Spinal cord (tissue), 9 donors: ENCODE measurements at regions not wholly inside any gene's neighbourhood (a gene's known extent, or its start where the extent isn't known, plus 50 kb on each side); places are given as distances from the start of the nearest gene placed in this dataset.
"Not testable (repeated sequence)": the region's sequence is repeated elsewhere in the genome, so short reads cannot be mapped to it uniquely, and the experiment has no call there.

Experiments
- DNase-seq, 6 donors: peaks; one replicate each; pipeline versions ENCODE4 v3.0.0 to v3.0.0-alpha.2; 2013 to 2015; ENCODE audit warnings: low spot score in 6 of 6, low read depth in 4 of 6
- H3K27ac ChIP-seq: one replicate; pipeline ENCODE4 v1.5.1; 2013; ENCODE audit warnings: low read depth, low read length, control low read depth
- H3K27me3 ChIP-seq: one replicate; pipeline ENCODE4 v1.6.1; 2013; ENCODE audit warnings: low read length; ENCODE audit not compliant: control insufficient read depth, insufficient read depth
- H3K36me3 ChIP-seq: one replicate; pipeline ENCODE4 v1.6.1; 2013; ENCODE audit warnings: low read length; ENCODE audit not compliant: control insufficient read depth, insufficient read depth
- H3K4me1 ChIP-seq: one replicate; pipeline ENCODE4 v1.6.1; 2013; ENCODE audit warnings: low read length; ENCODE audit not compliant: control insufficient read depth, insufficient read depth
- H3K4me3 ChIP-seq: one replicate; pipeline ENCODE4 v1.5.1; 2013; ENCODE audit warnings: low read depth, low read length, control low read depth
- H3K9me3 ChIP-seq: one replicate; pipeline ENCODE4 v1.6.1; 2013; ENCODE audit warnings: low read length; ENCODE audit not compliant: control insufficient read depth, insufficient read depth
- WGBS: methylation state at CpG from one replicate; pipeline ENCODE4 v1.1.5; 2013; ENCODE audit warnings: missing lambda C conversion rate; ENCODE audit not compliant: insufficient coverage; 5-methylcytosine and 5-hydroxymethylcytosine counted together
- donor health status: healthy.

DNA sequence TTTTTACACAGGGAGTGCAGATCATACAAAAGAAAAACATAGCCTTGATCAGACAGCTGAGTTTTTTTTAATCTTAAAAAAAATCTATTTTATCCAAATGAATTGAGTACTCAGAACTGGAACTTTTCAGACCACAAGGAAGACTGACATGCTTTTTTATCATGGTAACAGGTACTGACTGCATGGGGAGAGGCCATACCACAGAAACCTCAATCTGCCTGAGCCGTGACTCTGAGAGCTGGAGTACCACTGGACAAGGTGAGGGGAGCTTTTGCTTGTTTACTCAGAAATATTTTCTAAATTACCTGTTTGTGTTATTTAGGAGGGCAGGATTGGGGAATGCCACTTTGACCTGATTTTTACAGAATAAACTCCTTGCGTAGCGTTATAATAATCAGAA is 143.9 kb downstream of the ALX1 start:
- Histone ChIP-seq H3K36me3 (no peaks in the 10 kb centered on the region), H3K27me3 (no peaks in the 10 kb centered on the region), H3K9me3 (no peaks in the 10 kb centered on the region), H3K27ac (no peak overlapping the region), H3K4me3 (no peak overlapping the region), H3K4me1 (no peaks in the 10 kb centered on the region)
- DNase-seq, result no peak
- no CpG with 5 or more reads among the region's 3 CpGs for WGBS

DNA sequence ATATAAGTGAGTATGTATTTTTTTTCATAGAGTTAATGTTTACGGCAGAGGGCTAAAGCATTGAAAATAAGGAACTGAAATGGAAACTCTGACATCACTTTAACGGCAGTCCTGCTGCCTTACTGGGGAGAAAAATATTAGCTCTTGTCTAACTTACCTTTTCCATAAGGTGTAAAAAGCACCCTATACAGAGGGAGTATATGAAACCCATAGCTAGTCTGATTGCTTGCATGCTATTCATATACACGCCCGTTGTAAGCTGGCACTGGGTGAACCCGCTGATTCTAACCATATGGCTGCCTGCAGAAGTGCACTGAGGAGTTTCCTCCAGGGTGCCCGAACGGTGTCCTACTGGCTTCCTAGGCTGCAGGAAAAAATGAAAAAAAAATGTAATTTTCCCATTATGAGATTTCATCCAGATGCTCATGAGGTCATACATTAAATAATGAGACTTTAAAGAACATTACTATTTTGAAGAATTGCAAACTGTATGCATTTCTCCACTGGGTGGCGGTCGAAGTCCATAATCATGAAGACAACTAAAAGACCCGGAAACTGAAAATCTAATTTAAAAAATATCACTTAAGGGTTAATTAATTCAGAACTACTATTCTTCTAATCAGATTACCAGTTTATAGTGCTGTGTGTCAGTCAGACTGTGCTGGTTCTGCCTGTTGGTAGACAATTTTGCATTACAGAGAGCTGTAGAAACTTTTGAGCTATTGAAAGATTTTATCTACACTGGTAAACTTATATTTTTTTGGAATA is 144.7 kb downstream of the ALX1 start:
- peak in 2 of 6 donors; percentile 27 to 43 for DNase-seq

GRCh38 chr12:85425349-85425612 is 145.3 kb downstream of the ALX1 start:
- no peak for DNase-seq
- Histone ChIP-seq H3K4me1 (no peaks in the 10 kb centered on the region), H3K27ac (no peak overlapping the region), H3K36me3 (no peaks in the 10 kb centered on the region), H3K9me3 (no peaks in the 10 kb centered on the region), H3K4me3 (no peak overlapping the region), H3K27me3 (no peaks in the 10 kb centered on the region)
- WGBS, result no CpG with 5 or more reads among the region's 1 CpG

More for the DNA sequence above, 144.7 kb downstream of the ALX1 start:
- Histone ChIP-seq H3K27ac (no peak overlapping the region), H3K9me3 (no peaks in the 10 kb centered on the region), H3K4me3 (no peak overlapping the region), H3K27me3 (no peaks in the 10 kb centered on the region), H3K36me3 (no peaks in the 10 kb centered on the region), H3K4me1 (no peaks in the 10 kb centered on the region)
- 90% methylated on average over 4 of the region's 10 CpGs for WGBS

DNA sequence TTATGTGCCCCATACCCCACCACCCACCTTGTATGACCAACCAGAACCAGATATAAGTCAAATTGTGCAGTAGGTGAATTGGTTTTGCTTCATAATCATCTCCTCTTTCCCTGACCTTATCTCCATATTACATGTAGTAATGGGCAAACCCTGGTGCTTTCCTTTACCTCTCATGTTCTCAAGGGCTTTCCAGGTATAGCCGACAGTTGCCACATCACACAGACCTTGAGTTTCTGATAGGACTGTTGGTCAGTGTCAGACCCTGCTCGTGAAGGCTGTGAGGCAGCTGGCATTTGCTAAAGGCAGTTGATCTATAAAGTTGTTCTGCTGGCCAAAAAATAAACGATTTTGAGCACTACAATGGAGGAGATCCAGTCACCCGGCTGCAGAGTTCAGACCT is 145.9 kb downstream of the ALX1 start:
- Histone ChIP-seq H3K36me3 (no peaks in the 10 kb centered on the region), H3K4me3 (no peak overlapping the region), H3K4me1 (no peaks in the 10 kb centered on the region), H3K27ac (no peak overlapping the region), H3K9me3 (no peaks in the 10 kb centered on the region), H3K27me3 (no peaks in the 10 kb centered on the region)
- 92% methylated on average over 2 of the region's 4 CpGs for WGBS
- DNase-seq, result no peak

DNA sequence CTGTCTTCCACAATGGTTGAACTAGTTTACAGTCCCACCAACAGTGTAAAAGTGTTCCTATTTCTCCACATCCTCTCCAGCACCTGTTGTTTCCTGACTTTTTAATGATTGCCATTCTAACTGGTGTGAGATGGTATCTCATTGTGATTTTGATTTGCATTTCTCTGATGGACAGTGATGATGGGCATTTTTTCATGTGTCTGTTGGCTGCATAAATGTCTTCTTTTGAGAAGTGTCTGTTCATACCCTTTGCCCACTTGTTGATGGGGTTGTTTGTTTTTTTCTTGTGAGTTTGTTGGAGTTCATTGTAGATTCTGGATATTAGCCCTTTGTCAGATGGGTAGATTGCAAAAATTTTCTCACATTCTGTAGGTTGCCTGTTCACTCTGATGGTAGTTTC is 153.1 kb downstream of the ALX1 start:
- not testable (repeated sequence) for H3K4me1 ChIP-seq, H3K27me3 ChIP-seq, H3K9me3 ChIP-seq, DNase-seq, H3K4me3 ChIP-seq, H3K36me3 ChIP-seq, H3K27ac ChIP-seq

DNA sequence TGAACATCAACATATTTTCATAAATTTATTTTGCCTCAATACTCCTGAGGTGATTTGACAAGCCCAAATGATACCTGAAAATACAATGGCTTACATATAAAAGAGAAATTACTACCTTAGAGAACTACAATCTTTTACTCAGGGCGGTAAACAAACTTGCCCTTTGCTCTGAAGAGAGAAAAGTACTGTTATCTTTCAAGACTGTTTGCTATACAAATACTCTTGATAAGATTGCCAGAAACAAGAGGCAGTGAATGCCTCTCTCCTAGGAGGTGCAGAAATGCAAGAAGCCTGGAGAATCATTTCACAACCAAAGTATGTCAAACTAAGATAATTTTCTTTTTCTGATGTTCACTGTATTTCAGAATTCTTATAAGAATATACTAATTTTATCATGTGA is 160.3 kb downstream of the ALX1 start:
- no peak overlapping the region for H3K27ac ChIP-seq
- H3K4me3 ChIP-seq, result no peak overlapping the region
- no peaks in the 10 kb centered on the region for H3K27me3 ChIP-seq
- WGBS, result no CpG with 5 or more reads among the region's 1 CpG
- DNase-seq, result no peak
- no peaks in the 10 kb centered on the region for H3K36me3 ChIP-seq
- no peaks in the 10 kb centered on the region for H3K9me3 ChIP-seq
- no peaks in the 10 kb centered on the region for H3K4me1 ChIP-seq

GRCh38 chr12:85441025-85441424 is 161.0 kb downstream of the ALX1 start:
- Histone ChIP-seq H3K9me3 (no peaks in the 10 kb centered on the region), H3K36me3 (no peaks in the 10 kb centered on the region), H3K27ac (no peak overlapping the region), H3K27me3 (no peaks in the 10 kb centered on the region), H3K4me3 (no peak overlapping the region), H3K4me1 (no peaks in the 10 kb centered on the region)
- no peak for DNase-seq
- 100% methylated on average over 1 of the region's 3 CpGs for WGBS

DNA sequence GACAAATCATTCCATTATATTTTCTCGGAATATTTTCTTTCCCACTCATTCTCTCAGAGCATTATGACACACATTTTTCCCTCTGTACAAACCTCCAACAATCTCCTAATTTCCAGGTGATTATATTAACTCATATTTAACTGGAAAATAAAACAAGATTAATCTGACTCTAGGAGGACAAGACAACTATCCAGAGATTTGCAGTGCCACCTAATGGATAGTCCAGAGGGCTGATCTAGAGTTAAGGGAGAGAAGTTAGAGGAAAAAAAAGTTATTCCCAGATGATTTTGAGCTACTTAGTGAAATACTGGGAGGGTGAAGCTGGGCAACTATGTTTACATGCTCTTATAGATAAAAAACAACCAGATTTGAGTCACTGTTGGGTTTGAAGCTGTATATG is 161.7 kb downstream of the ALX1 start:
- DNase-seq, result peak in 2 of 6 donors; percentile 25 to 26

GRCh38 chr12:85445060-85445938 is 165.3 kb downstream of the ALX1 start:
- peak in 2 of 6 donors; percentile 7 for DNase-seq
- H3K27ac ChIP-seq, result no peak overlapping the region
- H3K4me1 ChIP-seq, result no peaks in the 10 kb centered on the region
- no peaks in the 10 kb centered on the region for H3K36me3 ChIP-seq
- no peaks in the 10 kb centered on the region for H3K9me3 ChIP-seq
- H3K4me3 ChIP-seq, result no peak overlapping the region
- H3K27me3 ChIP-seq, result no peaks in the 10 kb centered on the region
- 43% methylated on average over 2 of the region's 6 CpGs for WGBS

More for the DNA sequence above, 161.7 kb downstream of the ALX1 start:
- H3K4me1 ChIP-seq, result no peaks in the 10 kb centered on the region
- WGBS, result no CpG with 5 or more reads among the region's 1 CpG
- no peaks in the 10 kb centered on the region for H3K36me3 ChIP-seq
- H3K27ac ChIP-seq, result no peak overlapping the region
- no peak overlapping the region for H3K4me3 ChIP-seq
- H3K27me3 ChIP-seq, result no peaks in the 10 kb centered on the region
- H3K9me3 ChIP-seq, result no peaks in the 10 kb centered on the region

GRCh38 chr12:85448031-85448430 is 168.0 kb downstream of the ALX1 start:
- H3K9me3 ChIP-seq, result no peaks in the 10 kb centered on the region
- no peaks in the 10 kb centered on the region for H3K27me3 ChIP-seq
- 100% methylated on average over 1 of the region's 1 CpG for WGBS
- no peaks in the 10 kb centered on the region for H3K36me3 ChIP-seq
- no peak for DNase-seq
- H3K4me3 ChIP-seq, result no peak overlapping the region
- H3K27ac ChIP-seq, result no peak overlapping the region
- no peaks in the 10 kb centered on the region for H3K4me1 ChIP-seq
